ENCODE measurements at regions not wholly inside any gene's neighbourhood (a gene's known extent, or its start where the extent isn't known, plus 50 kb on each side); places are given as distances from the start of the nearest gene placed in this dataset.

DNA sequence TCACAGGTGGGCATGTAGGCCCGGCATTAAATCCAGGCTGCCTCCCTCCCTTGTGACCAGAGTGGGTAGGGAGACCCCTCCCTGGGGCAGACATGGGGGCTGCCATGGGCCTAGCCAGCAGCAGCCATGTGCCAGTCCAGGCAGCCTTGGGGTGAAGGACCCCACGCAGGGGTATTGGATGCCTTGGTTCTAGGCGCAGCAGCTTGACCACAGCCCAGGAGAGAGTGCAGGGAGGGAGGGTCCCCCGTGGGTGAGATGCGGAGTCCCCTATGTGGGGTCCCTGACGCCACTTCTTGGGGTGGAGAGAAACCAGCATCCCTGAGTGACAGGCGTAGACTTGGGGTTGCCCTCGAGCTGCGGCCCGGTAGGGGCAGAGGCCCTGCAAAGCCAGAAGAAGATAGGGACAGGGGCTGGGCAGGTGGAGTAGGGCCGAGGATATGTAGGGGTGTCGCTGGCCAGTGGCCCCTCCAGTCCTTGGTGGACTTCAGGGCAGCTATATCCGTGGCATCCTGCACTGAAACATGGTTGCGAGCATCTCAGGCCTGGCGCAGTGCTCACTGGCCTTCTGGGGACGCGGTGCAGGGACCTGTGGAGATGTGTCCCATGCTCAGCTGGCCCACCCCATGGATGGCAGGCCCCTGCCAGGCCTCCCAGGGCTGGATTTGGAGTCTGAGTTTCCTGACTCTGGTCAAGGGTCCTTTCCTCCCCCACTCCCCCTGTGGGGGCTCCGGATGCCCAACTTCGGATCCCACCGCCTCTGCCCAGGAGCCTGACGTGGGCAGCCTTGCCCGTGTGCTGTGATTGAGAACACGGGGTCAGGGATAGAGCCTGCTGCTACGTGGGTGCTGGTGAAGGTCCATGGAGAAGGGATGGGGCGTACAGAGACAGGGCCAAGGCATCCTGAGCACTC, 1179.8 kb downstream of the BRD1 start:
- DNase-seq, result no peak

DNA sequence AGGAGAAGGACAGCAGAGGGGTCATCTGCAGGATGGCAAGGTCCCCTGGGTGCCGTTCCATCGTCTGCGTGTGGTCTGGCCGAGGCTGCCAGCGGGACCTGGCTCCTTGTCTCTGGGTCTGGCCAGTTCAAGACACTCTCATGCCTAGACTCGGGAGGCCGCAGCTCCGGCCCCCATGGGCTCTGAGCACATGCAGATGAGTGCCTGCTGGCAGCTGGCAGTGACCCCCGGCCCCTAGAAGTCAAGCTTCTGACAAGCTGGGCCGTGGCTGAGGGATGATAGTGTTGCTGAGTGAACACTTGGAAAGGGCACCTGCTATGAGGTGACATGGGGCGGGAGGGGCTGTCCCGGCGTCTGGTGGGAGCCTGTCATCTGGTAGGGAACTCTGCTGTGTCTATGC, 1180.6 kb downstream of the BRD1 start:
- no peak for DNase-seq

DNA sequence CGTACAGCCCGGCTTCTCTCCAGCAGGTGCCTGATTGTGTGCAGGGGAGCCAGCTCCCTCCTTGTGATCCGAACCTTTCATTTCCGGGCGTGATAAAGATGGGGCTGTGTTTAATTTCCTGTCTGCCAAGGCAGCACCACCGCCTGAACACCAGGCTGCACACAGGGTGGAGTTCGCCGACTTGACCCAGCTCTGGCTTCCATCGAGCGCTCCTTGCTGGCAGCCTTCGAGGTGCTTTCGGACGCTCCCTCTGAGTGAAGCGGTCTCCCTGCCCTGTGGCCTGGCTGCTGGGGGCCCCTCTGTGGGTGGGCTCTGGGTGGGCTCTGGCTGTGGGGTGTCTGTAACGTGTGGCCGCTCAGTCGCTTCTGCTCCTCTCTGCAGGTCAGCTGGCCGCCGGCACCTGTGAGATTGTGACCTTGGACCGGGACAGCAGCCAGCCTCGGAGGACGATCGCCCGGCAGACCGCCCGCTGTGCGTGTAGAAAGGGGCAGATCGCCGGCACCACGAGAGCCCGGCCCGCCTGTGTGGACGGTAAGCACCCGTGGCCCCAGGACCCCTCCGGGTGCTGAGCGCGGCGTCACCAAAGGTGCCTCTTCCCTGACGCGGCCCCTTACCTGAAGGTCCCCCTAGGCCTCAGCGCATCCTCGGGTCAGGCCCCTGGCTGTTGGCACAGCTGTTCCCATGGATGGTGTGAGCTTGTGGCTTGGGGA, 1181.3 kb downstream of the BRD1 start:
- DNase-seq, result no peak

DNA sequence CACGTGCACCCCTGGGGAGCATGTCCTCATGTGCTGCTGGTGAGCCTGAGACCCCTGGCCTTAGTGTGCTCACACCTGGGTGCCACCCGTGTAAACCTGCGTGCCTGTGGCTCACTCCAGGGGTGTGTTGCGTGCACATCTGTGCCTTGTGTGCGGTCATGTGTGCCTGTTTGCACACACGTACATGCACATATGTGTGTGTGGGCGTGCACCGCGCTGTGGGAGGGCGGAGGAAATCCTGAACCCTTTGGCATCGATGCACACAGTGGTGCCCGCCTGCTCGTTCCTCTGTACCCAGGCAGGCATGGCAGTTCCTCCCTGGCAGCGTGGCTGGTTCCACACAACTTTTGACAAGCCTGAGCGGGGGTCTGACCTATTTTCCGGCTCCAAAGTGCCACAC, 1181.9 kb downstream of the BRD1 start:
- DNase-seq, result no peak

DNA sequence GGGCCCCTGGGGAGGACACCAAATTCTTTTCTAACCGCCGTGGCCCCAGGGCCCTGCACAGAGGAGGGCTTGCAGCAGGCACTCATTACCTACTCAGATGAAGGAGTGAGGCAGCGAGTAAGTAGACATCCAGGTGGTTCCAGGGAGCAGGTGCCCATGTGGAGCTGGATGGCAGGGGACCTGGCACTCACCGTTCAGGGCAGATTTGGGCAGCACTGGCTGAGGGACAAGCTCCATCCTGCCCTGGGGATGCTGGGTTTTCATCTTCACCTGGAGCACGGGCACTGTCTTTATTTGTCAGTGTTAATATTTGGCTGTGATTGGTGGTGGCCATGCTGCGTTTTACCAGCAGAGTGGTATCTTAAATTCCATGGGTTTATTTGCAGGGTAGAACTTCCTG, 1182.7 kb downstream of the BRD1 start:
- DNase-seq, result no peak

DNA sequence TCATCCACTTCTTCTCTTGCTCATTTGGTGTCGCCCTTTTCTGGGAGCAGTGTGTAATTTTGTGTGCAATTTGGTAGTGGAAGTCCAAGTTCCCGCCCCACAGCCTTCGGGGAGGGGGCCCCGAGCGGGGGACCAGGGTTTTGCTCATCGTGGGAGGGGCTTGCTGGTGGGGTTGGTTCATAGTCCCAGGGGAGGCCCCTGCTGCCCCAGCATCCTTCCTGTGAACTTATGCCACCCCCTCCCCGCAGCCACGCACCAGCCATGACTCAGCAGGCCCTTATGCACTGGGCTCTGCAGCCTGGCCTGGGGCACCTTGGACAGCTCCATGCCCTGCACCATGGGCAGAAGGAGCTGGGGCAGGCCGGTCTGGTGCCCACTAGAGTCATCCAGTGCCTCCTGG, 1183.6 kb downstream of the BRD1 start:
- DNase-seq, result no peak

DNA sequence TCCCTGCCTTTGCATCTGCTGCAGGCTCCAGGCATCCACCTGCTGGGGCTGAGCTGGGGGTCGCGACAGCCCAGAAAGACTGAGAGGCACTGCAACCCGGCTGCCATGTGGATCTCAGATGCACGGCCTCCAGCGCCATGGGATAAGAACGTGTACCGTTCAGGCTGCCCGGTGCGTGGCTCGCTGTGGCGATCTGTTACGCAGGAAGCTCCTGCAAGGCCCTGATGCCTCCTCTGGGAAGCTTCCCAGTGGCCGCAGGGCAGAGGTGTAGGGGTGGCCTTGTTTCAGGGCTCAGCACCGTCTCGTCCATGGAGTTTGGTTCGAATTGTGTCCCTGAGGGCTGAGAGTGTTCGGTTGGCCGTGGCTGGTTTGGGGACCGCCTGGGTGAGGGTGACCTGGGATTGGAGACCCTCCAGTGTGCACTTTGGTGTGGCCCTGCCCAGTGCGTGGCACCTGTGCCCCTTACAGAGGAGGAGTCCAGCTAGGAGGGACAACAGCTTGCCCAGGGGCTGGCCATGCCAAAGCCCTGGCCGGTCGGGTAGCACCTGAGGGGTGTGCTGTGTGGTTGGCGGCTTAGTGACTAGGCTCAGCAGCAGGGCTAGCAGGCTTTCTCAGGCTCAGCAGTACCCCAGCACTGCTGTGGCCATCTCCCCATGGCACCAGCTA, 1184.5 kb downstream of the BRD1 start:
- no peak for DNase-seq

DNA sequence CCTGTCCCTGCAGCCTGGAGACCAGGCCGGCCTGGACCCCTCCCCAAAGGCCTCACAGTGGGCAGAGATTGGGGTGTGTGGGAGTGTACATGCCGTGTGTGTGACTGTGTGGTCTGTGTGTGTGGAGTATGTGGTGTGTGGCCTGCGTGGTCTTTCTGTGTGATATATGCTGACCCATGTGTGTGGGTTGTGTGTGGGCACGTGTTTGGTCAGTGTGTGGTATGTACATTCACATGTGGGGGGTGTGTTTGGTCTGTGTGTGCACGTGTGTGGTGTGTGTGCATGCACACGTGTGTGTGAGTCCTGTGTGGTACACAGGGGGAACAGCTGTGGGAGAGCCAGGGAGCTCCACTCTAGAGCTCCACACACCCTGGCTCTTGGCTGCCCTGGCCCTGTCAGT, 1185.1 kb downstream of the BRD1 start:
- DNase-seq, result no peak

DNA sequence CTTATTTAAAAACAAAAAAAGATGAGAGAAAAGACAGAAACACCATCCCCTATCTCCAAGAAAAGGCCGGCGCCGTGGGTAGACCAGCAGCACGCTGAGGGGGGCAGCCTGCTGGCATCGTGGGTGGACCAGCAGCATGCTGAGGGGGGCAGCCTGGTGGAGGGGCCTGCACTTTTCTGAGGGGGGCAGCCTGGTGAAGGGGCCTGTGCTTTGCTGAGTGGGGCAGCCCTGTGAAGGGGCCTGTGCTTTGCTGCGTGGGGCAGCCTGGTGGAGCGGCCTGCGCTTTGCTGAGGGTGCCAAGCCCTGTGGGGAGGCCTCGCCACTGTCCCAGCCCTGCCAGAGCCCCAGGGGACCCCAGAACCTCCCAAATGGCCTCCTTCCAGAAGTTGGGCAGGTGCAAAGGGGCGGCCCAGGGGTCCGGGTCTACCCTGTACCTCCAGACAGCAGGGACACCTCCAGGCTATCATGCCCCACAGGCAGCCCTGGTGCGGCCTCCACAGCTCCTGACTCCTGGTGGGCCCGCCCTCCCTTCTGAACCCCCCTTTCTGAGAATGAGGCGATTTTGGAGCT, 1185.7 kb downstream of the BRD1 start:
- DNase-seq, result no peak

DNA sequence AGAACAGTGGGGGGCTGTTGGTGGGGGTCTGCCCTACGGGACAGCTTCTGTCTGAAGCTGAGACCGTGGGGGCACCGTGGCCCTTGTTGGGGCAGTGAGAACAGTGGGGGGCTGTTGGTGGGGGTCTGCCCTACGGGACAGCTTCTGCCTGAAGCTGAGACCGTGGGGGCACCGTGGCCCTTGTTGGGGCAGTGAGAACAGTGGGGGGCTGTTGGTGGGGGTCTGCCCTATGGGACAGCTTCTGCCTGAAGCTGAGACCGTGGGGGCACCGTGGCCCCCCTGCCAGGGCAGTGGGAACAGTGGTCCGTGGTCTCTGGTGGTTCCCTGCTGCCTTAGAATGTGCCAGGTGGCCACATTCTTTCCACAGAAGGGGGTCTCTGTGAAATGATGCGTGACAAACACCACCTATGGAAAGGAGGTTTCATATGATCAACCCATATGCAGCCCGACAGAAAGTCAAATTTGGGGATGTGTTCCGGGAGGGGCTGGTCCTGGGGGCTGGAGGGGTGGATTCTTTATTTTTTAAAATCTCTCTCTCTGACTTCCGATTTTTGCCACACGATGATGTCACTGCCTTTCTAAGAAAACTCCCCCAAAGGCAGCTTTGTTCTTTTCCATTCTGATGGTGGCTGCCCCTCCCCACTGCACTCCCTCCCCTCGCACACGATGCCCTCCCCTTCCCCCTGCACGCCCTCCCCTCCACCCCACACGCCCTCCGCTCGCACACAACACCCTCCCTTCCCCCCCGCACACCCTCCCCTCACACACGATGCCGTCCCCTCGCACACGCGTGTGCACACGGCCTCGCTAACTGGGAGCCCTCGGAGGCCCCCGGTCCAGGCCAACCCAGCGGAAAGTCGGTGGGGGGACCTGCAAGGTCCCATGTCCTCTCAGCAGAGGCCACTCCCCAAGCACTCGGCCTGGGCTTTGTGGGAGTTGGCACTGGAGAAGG, 1186.5 kb downstream of the BRD1 start:
- DNase-seq, result no peak

DNA sequence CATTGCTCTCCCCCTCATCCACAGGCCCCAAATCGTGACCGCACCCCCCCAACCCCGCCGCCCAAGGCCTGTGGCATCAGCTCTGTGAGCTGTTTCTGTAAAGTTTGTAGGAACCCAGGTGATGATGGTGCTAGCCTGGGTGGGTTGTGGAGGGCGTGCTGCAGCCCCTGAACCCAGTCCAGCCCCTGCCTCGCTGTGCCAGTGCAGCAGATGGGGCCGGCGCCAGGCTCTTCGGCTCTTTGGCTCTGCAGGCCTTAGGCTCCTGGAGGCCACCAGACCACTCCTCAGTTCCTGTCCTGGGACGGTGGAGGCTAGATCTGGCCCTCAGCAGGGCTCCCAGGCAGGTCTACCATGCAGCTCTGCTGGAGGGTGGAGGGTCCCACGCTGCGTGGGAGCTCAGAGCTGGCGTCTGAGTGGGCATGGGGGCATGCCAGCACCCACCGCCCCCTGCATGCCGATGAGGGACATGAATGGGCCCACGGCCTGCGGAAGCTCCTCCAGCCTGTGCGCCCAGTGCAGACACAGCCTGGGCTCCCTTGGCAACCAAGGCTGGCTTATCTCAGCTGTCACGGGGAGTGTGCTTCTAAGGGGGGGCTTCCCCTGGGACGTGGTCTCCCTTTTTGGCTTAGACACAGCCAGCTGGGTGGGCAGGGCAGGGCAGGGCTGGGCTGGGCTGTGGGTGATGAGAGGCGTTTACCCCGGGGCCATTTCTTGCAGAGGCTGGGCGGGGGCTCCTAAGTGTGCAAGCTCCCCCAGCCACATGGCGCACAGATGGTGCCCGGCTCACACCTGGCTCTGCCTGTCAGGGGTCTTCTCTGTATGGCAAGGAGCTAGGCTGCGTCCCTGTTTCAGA, 1187.6 kb downstream of the BRD1 start:
- no peak for DNase-seq

DNA sequence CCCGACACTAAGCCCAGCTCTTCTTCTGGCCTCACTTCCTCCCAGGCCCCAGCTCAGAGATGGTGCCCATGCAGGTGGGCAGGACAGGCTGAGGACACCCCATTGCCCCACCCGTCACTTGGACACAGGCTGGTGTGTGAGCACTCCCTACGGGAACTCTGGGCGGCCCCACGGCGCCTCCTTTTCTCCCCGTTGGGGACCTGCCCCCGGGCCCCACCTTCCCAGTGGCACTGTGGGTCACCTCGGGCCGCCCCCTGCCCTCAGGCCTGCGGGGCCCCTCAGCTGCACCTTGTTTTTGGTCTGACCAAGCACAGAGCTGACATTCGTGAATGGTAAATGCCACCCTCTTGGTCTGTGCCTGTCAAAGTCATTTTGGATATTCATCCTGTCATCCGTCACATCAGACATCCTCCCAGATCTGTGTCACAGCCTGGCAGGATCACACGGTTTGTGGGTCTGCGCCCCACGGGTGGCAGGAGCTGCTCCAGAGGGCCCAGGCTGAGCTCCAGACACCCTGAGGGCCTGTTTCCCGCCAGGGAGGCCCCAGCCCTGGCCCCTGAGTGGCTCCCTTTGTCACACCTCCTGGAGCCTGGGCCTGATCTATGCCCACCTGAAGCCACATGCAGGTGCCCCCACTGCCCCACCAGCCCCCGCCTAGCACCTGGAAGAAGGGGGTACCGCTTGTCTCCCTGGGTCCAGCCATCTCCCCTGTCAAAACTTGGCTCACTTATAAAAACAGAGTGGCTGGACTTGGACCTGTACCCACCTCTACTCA, 1188.5 kb downstream of the BRD1 start:
- DNase-seq, result no peak

DNA sequence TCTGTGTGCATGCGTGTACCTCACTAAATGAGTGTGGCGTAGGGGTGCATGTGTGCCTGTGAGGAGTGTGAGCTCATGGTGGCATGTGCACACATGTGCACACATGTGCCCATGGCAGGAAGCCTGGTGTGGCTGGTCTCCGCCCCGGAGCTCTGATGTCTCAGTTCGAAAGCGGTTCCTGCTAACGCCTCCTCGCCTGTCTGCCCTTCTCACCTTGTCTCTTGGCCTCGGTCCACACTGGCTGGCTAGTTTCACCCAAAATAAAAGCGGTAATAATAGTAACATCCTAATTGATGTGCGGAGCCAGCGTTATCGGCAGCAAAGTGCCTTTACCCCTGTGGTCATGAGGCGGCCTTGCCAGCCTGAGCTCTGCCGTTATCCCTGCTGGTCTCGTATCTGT, 1190.4 kb downstream of the BRD1 start:
- DNase-seq, result no peak

DNA sequence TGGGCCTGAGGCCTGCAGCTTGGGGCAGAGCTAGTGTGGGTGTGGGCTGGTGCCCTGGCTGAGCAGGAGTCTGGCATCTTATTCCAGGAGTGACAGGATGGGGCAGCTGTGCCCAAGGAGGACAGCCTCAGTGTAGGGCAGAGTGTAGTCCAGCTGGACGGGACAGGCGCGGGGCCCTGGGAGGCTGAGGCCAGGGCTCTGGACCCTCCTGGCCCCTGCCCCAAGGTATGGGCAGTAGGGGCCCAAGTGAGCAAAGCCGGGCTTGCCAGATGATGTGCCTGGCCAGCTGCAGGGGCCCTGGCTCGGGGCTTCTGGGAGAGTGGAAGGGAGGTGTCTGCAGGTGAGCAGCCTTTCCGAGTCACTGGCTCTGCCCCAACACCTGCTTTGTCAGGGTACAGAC, 1190.9 kb downstream of the BRD1 start:
- no peak for DNase-seq

DNA sequence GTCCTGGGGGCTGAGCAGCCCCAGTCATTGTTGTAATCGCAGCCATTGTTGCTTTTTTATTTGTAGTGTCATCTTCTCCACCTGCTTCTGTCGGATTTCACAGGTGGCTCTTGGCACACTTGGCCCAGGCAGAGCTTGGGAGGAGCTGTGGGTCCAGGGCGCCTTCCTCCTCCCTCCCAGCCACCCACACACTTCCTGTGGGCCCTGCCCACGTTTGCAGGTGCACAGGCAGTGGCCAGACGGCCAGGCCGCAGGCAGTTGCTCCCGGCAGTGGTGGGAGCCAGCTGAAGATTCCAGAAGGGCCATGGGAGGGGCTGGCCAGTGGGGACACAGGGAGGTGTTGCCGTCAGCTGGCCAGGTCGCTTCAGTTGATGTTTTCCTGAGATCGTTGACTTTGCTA, 1191.9 kb downstream of the BRD1 start:
- no peak for DNase-seq

DNA sequence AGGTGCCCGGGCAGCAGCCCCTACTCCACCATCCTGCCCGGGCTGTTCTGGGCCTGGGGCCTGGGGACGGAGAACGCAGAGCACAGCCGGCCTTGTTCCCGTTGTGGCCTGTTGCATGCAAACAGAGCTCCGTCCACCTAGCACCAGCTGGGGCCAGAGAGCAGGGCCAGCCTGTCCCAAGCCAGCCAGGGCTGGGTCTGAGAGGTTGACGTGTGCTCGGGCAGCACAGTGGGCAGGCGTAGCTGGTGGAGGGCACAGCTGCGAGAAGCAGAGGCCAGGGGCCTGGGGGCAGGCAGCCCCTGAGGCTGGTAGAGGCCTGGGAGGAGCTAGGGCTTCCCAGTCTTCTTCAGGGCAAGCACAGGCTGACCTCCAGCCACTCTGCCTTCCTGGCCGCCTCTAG, 1192.6 kb downstream of the BRD1 start:
- DNase-seq, result no peak

DNA sequence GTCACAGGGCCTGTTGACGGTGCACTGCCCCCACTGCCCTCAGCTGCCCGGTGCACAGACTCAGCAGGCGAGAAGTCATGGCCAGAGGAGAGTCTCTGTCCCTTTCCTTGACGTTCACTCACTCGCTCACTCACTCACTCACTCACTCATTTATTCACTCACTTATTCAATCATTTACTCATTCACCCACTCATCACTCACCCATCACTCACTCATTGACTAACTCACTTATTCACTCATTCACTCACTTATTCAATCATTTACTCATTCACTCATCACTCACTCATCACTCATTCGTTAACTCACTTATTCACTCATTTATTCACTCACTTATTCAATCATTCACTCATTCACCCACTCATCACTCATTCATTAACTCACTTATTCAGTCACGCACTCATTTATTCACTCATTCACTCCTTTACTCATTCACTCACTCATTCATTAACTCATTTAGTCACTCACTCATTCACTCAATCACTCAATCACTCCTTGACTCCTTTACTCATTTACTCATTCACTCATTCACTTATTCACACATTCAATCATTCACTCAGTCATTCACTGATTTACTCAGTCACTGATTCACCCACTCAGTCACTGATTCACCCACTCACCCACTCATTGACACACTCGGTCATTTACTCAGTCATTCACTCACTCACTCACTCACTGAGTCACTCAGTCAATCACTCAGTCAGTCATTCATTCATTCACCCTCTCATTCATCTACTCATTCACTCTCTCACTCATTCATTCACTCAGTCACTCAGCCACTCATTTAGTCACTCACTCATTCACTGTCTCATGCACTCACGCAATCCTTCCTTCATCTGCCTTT, 1193.5 kb downstream of the BRD1 start:
- DNase-seq, result no peak

DNA sequence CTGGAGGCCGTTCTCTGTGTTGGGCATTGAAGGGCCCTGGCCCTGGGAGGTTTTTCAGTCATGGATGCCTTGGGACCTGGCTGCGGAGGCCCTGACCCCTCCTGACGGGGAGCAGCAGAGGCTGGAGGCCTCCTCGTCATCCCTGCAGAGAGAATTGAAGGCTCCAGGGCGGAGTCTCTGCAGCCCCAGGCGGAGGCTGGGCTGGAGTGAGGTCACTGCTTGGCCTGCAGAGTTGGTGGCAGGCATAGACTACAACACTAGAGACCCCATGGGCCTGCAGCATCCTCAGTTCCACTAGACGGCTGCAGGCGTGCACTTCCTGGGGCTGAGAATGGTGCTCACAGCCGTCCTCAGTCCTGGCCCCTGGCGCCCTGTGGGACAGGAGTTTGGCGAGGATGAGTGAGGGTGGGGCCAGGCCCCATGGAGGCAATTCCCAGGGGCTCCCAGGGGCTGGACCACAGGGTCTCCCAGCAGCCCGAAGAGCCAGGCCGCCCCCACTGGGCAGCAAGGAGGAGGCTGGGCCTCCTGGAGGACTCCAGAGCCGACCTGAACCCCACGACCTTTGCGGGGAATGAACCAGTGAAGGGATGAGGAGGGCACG, 1194.9 kb downstream of the BRD1 start:
- no peak for DNase-seq

DNA sequence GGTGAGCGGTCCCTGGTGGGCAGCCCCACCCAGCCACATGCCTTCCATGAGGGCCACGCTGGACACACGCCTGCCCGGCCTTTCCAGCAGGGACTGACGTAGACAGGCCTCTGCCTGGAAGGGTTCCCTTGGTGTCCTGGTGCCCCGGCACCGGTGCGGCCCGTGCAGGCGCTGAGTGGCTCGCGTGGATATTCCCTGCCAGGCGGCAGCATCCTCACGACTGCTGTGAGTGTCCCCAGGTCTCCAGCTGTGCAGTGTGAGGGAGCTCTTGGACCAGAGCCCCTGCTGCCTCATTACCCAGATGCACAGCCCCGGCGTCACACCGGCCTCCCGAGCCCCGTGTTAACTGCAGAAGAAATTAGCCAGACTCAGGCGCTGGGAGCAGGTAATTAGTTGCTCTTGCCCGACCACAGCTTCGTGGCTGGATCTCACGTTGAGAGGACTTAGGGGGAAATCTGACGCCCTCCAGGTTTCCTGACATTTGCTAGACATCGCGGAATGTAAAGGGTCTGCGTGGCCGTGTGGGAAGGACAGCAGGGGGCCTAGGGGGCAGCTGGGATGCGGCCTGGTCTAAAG, 1196.3 kb downstream of the BRD1 start:
- no peak for DNase-seq
